GDM1 (cell line): ENCODE measurements at regions not wholly inside any gene's neighbourhood (a gene's known extent, or its start where the extent isn't known, plus 50 kb on each side); places are given as distances from the start of the nearest gene placed in this dataset.
"Not testable (repeated sequence)": the region's sequence is repeated elsewhere in the genome, so short reads cannot be mapped to it uniquely, and the experiment has no call there.

Experiments used
- DNase-seq: peaks from one replicate; lab custom pipeline; 2025; lab: John Stamatoyannopoulos, UW

DNA sequence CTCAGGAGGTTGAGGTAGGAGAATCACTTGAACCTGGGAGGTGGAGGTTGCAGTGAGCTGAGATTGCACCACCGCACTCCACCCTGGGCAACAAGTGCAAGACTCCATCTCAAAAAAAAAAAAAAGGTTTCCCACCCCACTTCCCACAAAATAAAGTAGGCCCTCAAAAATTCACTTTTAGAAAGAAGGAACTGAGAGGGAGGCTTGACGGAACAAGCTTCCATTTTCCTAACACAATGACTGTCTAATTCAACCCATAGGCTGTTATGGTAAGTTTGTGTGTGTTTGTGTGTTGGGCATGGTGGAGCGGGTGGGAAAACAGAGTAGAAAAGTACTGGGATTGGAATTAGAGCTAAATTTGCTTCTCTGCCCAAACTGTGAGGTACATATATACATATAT, 98.4 kb upstream of the MAN1A1 start:
- DNase-seq, result no peak

DNA sequence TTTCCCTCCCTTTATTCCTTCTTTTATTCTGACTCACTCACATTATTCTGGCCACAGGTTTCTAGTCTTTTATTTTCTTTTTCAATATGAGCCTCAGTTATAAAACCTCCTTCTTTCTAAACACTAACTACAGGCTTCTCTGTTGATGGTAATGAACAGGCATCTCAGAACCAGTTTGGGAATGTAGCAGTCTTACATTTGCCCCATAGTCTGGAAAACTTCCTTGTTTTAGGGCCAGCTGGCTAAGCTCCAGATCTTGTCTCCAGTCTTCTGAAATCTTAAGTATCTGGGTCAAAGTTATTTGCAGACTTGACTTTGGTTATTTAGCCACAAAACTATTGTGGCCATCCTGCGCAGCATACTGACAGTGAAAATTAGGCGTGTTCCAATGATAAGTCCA, 97.0 kb upstream of the MAN1A1 start:
- no peak for DNase-seq

DNA sequence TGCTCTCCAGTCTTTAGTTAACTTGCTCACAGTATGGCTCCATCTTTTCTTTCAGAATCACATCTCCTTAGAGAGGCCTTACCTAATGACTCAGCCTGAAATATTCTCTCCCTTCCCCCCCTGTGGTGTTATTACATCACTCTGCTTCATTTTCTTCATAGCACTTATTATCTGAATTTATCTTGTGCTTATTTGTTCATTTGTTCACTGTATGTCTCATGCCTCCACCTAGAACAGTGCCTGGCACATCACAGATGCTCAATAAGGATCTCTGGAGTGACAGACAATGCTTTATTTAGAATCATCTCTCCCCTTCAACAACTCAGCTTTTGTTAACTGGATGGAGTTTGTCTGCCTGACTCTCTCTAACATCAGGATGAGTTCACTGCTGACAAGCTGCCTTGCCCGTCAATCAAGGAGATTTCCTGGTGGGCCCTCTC, 96.6 kb upstream of the MAN1A1 start:
- no peak for DNase-seq

DNA sequence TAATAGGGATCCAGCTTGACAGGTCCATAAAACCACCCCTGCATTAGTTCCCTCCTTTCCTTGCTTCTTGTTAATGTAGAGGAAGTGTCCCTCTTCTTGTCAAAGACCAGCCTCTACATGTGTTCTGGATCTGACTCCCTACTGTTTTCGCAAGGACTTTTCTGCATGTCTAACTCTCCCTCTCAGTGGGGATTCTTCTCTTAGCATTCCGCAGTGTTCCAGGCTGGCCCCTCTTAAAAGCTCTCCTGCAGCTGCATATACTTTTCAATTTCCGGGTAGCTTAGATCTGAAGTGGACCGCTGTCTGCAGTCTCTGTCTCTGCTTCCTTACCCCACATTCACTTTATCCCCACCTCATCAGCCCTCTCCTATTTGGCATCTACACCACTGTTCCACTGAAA, 96.1 kb upstream of the MAN1A1 start:
- no peak for DNase-seq

DNA sequence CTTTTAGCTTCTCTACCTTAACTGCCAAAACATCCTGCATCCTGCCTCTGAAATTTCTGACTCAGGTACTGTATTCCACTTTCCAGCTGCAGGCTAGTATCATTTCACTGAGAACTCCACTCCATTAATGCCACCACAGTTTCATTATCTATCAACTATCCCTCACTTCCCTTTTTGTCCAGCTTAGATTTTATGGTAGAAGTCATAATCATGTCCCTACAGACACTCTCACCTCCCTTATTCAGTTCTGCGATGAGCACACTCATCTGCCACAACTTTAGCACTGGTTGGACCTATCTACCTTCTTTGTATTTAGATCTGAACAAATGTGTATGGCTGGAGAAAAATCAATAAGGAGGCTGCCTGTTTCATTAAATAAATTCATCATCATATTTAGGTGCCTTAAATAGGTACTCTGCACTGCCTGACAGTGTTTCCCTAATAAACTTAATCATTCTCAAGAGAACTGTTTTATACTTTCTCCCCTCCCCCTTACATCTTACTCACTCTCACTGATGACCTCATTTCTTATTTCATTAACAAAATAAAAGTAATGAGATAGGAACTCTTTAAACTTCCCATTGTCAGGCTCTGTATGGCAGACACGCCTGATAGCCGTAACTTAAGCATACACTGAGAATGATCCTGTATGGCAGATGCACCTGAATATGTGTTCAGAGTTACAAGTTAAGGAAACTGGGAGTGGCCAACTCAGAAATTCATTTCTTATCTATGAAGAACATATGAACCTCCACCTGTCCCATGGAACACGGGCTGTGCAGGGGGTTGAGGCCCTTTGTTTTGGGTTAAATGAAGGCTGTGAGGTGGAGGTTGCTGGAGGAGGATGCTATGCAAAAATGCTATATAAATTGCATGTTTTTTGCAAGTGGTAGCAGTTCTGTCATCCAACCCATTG, 95.3 kb upstream of the MAN1A1 start:
- DNase-seq, result no peak

DNA sequence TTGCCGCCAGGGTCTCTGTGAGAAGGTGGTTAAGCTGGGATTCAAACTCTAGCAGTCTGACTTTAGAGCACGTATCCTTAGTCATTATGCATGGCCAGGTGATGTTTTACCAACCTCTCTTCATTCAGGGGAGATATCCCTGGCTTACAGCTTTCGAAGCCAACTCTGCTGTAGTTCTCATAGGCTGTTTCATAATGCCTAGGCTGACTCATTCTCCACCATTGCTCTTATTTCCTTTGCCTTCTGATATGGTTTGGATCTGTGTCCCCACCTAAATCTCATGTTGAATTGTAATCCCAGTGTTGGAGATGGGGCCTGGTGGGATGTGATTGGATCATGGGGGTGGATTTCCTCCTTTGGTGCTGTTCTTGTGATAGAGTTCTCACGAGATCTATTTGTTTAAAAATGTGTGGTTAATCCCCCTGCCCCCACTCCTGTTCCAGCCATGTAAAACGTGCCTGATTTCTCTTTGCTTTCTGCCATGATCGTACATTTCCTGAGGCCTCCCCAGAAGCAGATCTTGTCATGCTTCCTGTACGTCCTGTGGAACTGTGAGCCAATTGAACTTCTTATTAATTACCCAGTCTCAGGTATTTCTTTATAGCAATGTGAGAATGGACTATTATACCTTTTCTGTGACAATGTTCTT, 94.6 kb upstream of the MAN1A1 start:
- no peak for DNase-seq

DNA sequence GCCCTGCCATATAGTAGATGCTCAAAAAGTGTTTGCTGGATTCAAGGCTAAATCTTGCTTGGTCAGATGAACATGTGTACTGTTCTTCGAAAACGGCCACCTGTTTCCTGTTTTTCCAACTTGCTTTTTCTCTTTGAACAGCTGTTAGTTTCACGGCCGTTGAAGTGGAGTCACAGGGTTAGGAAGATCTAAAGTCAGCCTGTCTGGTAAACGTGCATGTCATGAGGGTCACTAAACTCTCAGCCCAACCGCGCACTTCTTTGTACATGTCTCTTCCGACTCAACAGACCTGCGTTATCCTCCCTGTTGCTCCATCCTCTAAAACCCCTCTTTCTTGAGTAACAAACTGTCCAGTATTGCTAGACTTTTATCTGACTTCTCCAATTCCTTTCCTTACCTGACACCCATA, 93.2 kb upstream of the MAN1A1 start:
- DNase-seq, result no peak

DNA sequence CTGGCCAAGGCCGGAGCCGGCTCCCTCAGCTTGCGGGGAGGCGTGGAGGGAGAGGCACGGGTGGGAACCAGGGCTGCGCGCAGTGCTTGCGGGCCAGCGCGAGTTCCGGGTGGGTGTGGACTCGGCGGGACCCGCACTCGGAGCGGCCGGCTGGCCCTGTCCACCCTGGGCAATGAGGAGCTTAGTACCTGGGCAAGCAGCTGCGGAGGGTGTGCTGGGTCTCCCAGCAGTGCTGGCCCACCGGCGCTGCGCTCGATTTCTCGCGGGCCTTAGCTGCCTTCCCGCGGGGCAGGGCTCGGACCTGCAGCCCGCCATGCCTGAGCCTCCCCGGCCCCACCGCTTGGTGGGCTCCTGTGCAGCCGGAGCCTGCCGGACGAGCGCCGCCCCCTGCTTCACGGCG, 91.4 kb upstream of the MAN1A1 start:
- DNase-seq, result no peak

DNA sequence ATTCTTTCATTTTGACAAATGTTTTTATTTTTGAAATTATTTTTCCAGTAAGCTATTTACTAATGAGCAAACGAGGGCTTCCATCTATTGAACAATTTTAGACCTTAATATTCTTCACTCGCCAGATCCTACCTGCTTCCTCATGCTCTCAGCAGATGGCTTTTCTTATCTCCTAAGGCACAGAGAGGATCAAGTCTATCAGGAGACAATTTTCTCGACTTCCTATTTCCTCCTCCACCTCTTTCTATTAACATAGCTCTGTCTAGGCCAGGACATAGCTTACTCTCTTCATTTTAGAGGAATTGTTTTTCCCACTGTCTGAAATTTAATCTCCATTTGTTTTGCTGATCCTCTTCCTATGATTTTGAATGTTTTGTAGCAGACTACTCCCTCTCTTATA, 87.0 kb upstream of the MAN1A1 start:
- no peak for DNase-seq

DNA sequence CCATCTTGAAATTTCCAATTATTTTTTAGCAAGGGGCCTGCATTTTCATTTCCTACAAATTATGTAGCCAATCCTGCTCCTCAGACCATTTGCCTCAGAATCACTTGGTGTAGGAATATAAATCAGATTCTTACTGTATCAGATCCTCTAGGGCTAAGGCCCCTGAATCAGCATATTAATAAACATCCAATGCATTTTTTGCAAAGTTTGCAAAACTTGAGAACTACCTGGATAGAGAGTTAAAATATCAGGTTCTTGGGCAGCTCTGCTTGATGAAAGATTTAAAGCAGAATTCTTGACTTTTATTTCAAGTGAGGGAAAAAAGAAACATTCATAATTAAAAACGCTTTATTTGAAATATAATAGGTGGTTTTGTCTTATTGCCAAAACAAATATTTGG, 82.2 kb upstream of the MAN1A1 start:
- no peak for DNase-seq

DNA sequence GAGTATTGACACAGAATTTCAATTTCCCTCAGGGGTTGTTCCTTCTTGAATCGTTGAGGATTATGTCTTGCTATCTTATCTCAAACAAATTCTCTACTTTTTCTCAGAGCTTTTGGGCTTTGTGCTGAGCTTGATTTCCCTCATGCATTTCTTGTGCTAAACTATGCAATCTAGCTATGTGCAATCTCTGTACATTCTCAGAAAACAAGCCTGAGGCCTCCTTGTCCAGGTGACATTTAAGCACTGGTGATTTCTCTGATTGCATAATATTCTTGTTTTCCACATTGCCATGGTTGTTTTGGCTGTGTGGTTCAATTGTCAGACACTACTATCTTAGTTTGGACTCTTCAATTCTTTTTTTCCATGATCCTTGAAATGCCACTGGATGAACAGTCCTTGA, 81.2 kb upstream of the MAN1A1 start:
- no peak for DNase-seq

DNA sequence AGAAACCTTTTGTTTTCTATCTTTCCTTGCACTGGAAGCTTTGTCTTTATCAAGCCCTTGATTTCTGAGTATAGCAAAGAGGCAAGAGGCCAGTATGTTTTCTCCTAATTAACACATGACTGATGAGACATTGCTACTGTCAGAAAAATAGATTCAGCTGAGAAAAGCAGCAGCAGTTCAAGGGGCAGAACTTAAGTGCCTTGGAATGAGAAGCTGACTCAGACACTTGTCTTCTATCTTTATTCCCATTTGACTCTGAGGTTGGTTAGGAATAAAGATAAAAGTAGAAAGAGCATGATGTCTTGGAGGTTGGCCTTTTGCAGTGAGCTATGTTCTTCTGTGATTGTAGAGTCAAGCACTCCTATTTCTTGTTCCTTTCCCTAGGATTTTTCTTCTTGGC, 79.1 kb upstream of the MAN1A1 start:
- DNase-seq, result no peak

DNA sequence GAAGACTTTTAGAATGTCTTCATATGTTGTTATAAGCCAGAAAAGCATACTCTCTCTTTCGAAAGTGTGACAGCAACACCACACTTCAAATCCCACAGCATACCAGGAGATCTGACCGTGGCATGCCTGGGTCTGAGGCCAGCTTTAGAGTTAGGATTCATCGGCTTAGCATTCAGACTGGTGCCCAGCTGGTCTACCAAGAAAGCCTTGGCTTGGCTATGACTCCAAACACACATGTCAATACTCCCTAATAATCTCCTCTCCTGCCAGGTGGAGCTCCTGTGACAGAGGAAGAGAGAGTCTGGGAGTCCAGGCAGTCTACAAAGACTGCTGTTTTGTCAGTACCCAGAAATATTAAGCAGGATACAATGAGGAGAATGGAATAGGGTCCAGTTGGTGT, 77.1 kb upstream of the MAN1A1 start:
- DNase-seq, result no peak

DNA sequence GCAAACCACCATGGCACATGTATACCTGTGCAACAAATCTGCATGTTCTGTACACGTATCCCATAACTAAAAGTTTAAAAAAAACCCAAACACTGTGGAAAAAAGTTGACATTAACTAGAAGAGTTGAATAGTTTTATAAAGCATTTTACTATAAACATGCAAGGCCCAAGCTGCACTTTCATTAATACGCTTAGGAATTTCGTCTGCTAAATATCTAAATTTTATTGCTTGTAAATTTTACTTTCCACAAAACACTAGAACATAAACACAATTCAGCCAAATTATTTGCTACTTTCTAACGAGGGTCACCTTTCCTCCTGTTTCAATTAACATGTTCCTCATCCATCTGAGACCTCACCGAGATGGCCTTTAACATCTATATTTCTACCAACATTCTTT, 74.4 kb upstream of the MAN1A1 start:
- DNase-seq, result no peak

DNA sequence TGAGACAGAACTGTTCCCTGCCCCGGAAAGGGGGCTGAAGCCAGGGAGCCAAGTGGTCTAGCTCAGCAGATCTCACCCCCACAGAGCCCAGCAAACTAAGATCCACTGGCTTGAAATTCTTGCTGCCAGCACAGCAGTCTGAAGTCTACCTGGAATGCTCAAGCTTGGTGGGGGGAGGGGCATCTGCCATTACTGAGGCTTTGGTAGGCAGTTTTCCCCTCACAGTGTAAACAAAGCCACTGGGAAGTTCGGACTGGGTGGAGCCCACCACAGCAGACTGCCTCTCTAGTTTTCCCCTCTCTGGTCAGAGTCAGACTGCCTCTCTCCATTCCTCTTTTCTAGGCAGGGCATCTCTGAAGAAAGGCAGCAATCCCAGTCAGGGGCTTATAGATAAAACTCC, 68.5 kb upstream of the MAN1A1 start:
- DNase-seq, result not testable (repeated sequence)

DNA sequence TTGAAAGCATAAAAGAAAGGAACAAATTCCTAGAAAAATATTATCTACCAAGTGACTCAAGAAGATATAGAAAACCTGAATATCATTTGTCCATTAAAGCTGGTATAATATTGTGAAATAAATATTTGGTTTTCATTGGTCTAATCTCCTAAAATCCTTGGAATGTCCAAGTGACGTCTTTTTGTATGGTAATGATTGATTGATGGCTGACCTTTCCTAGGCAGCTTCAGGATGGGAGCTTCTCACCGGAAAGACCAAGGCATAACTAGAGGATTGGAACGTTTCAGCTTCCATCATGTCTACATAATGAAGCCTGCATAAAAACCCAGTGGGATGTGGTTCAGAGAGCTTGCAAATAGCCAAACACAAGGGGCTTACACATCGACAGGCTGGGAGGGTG, 57.6 kb upstream of the MAN1A1 start:
- no peak for DNase-seq

DNA sequence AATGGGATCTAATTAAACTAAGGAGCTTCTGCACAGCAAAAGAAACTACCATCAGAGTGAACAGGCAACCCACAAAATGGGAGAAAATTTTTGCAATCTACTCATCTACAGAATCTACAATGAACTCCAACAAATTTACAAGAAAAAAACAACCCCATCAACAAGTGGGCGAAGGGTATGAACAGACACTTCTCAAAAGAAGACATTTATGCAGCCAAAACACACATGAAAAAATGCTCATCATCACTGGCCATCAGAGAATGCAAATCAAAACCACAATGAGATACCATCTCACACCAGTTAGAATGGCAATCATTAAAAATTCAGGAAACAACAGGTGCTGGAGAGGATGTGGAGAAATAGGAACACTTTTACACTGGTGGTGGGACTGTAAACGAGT, 55.6 kb upstream of the MAN1A1 start:
- not testable (repeated sequence) for DNase-seq
